ENCODE measurements at regions not wholly inside any gene's neighbourhood (a gene's known extent, or its start where the extent isn't known, plus 50 kb on each side); places are given as distances from the start of the nearest gene placed in this dataset.

GRCh38 chr9:107982001-107982400 is 492.4 kb upstream of the KLF4 start:
- TF ChIP-seq CTCF (IDR thresholded peaks at IDR 0.05; ENCODE audit: low read depth, low read length) (no peak), MYC (IDR thresholded peaks at IDR 0.05; ENCODE audit: low read depth, low read length) (no peak)
